NCI-H446 treated with DMSO at 0.1 percent for 48 hours (cell line): ENCODE measurements at regions not wholly inside any gene's neighbourhood (a gene's known extent, or its start where the extent isn't known, plus 50 kb on each side); places are given as distances from the start of the nearest gene placed in this dataset.

ENCODE experiments used
- DNase-seq: peaks from one replicate; lab custom pipeline; 2025; lab: John Stamatoyannopoulos, UW

DNA sequence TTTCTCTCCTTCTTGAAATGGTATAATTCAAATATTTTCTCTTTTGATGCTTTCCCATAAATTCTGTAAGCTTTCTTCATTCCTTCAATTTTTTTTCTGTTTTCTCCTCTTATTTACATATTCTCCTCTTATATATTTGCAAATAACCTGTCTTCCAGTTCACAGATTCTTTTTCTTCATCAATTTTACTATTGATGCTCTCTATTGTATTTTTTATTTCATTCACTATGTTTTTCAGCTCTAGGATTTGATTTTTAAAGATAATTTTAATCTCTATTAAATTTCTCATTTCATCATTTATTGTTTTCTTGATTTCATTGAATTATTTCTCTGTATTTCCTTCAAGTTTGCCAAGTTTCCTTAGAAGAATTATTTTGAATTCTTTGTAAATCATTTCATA, 54.0 kb upstream of the PRPS1L1 start:
- DNase-seq: no peak

- DNase-seq: no peak
Measured at GRCh38 chr7:18082169-18082568, 54.5 kb upstream of the PRPS1L1 start.

- DNase-seq: no peak
Measured at GRCh38 chr7:18086165-18087025, 58.7 kb upstream of the PRPS1L1 start.

GRCh38 chr7:18087026-18087686, 59.5 kb upstream of the PRPS1L1 start:
- DNase-seq: no peak

GRCh38 chr7:18087687-18088078, 60.0 kb upstream of the PRPS1L1 start:
- no peak for DNase-seq

- DNase-seq: no peak
Measured at GRCh38 chr7:18096087-18096486, 68.4 kb upstream of the PRPS1L1 start.

DNA sequence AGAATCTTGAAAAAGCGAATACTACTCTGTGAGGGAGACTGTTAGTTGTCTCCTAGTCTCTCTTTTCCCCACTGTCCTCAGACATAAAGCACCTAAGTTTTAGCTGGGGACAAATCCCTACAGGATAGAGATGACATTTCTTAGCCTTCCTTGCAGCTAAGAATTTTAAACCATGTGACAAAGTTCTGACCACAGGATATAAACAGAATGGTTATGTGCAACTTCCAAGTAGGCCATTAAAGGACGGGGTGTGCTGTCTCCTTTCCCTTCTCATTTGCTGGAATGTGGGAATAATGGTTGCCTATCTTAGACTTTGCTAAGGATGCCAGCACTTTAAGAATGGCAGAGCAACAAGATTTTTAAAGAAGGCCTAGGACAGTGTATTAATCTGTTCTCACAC, 74.9 kb upstream of the PRPS1L1 start:
- DNase-seq: no peak

DNA sequence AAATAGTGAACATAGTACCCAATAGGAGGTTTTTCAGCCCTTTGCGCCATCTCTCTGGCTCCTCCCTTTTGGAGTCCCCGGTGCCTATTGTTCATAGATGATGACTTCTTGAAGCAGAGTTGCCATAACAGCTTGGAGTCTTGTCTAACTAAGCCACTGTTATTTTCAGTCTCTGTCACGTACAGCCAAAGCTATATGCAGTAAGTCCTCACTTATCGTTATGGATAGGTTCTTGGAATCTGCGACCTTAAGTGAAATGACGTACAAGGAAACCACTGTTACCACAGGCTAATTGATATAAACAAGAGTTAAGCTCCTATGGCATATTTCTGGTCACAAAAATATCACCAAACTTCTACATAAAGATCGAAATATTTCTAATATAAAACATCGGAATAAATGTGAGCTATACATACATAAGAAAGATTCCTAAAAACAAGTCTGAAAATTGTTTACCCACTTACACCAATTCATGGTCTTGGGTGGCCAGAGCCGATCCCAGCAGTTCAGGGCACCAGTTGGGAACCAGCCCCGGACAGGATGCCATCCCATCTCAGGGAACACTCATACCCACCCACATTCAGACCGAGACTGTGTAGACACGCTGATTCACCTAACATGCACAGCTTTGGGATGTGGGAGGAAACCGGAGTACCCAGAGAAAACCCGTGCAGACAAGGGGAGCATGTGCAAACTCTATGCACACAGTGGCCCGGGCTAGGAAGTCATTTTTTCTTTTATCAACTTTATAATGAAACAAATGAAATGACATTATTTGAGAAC, 76.0 kb upstream of the PRPS1L1 start:
- no peak for DNase-seq

GRCh38 chr7:18109762-18110161, 82.1 kb upstream of the PRPS1L1 start:
- DNase-seq: no peak

GRCh38 chr7:18116661-18117060, 89.0 kb upstream of the PRPS1L1 start:
- no peak for DNase-seq

GRCh38 chr7:18117482-18117881, 89.8 kb upstream of the PRPS1L1 start:
- DNase-seq: no peak

GRCh38 chr7:18119985-18120384, 92.3 kb upstream of the PRPS1L1 start:
- no peak for DNase-seq

- DNase-seq: no peak
Measured at GRCh38 chr7:18123508-18124239, 96.0 kb upstream of the PRPS1L1 start.

DNA sequence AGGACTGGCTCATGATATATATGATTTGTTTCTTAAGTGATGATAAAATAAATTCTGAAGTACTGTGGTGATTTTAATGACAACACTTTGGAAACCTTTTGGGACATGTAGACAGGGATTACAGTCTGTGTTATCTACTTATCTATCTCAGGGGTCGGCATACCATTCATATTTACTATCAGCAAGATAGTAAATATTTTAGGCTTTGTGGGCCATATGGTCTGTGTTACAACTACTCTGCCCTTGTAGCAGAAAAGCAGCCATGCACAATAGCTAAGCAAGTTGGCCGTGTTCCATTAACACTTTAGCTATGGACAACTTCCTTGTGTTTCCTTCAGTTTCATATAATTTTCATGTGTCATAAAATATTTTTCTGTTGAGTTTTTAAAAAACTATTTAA, 97.8 kb upstream of the PRPS1L1 start:
- no peak for DNase-seq

DNA sequence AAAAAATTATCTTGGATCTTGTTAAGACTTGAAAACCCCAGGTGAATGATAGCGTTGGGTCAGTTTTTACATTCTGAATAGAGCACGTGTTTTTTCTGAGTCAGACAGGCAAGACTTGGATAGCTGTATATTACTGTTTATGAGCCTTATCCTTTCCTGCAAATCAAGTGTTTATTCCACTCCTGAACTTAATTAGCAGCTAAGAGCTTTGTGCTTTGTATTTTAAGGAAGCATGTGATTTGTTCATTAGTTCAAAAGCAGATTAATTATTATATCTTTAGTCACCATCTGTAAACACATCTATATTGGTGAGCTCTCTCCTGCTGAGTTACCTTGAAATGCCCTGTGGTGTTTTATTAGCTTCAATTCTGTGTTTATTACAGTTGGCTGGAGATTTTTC, 98.6 kb upstream of the PRPS1L1 start:
- no peak for DNase-seq

GRCh38 chr7:18128846-18129245, 101.2 kb upstream of the PRPS1L1 start:
- DNase-seq: no peak

- no peak for DNase-seq
Measured at GRCh38 chr7:18132811-18133210, 105.2 kb upstream of the PRPS1L1 start.

DNA sequence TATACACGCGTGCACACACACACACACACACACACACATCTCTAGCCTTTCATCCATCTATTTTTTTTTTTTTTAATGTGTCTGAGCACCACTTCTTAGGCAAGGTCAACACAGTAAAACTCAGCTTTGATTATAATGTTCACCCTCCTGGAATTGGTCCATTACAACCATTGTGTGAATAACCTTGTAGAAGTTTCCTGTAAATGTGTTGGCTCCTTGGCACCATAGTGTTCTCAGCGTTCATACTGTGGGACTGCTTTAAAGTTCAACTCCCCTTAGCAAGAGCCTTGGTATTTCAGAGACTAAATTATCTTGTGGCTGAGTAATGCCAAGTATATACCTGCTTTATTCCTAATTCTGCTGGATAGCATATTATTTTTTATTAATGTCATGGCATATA, 106.3 kb upstream of the PRPS1L1 start:
- DNase-seq: no peak

DNA sequence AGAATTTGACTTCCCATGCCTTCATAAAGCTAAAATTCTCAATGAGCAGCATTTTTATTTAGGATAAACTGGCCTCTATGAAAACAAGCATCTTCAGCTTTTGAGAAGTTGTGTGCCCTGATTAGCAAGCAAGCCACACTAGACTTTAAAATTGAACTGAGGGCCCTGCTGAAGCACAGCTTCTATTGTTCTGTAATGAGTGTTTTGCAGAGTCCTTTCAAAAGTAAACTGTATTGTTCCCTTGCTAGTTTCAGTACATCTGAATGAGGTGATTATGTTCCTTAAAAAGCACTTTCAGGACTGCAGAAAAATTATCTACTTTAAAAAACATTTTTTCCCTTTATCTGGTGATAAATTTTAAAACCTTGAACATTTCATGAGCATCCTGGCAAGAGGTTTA, 113.3 kb upstream of the PRPS1L1 start:
- DNase-seq: no peak

DNA sequence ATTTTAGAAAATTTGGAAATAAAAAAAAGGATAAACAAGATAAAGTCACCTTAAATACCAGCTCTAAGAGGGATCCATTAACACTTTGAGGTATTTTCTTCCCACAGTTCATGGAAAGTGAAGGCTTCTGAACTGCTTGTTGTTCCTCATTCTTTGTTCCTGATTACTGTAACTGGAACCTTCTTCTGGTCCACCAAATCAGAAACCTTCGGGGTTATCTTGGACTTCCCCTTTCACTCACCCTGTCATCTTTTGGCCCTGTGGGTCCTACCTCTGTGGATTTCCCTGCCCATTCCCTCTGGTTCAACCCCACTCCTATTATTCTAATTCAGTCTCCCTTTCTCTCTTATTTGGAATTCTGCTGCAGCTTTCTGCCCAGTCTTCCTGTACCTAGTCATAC, 116.5 kb upstream of the PRPS1L1 start:
- DNase-seq: no peak

GRCh38 chr7:18145160-18145559, 117.5 kb upstream of the PRPS1L1 start:
- DNase-seq: no peak

- DNase-seq: no peak
Measured at GRCh38 chr7:18151422-18151821, 123.8 kb upstream of the PRPS1L1 start.
